Neural crest cell (in vitro differentiated cells): ENCODE measurements at regions not wholly inside any gene's neighbourhood (a gene's known extent, or its start where the extent isn't known, plus 50 kb on each side); places are given as distances from the start of the nearest gene placed in this dataset.
A peak's percentile ranks its signal among the peaks of the same experiment; 100 is the strongest.

Experiments used
- DNase-seq: peaks from one replicate; pipeline ENCODE4 v3.0.0; 2021; ENCODE audit warnings: low read depth, mixed read lengths, low spot score
- H3K27ac Mint-ChIP-seq: one replicate; pipeline ENCODE4 v1.8.0; 2021; ENCODE audit warnings: mild to moderate bottlenecking, mixed read lengths; ENCODE audit not compliant: unreplicated experiment
- H3K27me3 Mint-ChIP-seq: 2 replicates; pipeline ENCODE4 v1.8.0; 2021; ENCODE audit warnings: low read depth, mild to moderate bottlenecking, mixed read lengths
- H3K36me3 Mint-ChIP-seq: 2 replicates; pipeline ENCODE4 v1.8.0; 2021; ENCODE audit warnings: low read depth, mild to moderate bottlenecking, mixed read lengths
- H3K4me1 Mint-ChIP-seq: 2 replicates; pipeline ENCODE4 v1.8.0; 2021; ENCODE audit warnings: mixed read lengths
- H3K4me3 Mint-ChIP-seq: one replicate; pipeline ENCODE4 v1.8.0; 2021; ENCODE audit warnings: mild to moderate bottlenecking, mixed read lengths
- H3K9me3 Mint-ChIP-seq: 2 replicates; pipeline ENCODE4 v1.8.0; 2021; ENCODE audit warnings: mixed read lengths
- TF ChIP-seq, protein P1 (sequence below): fragments of 200-600 bp; sonication (generic); conservative IDR thresholded peaks from 2 replicates; pipeline ENCODE4 v1.5.0; 2021; ENCODE audit warnings: antibody characterized with exemption, mild to moderate bottlenecking

DNA sequence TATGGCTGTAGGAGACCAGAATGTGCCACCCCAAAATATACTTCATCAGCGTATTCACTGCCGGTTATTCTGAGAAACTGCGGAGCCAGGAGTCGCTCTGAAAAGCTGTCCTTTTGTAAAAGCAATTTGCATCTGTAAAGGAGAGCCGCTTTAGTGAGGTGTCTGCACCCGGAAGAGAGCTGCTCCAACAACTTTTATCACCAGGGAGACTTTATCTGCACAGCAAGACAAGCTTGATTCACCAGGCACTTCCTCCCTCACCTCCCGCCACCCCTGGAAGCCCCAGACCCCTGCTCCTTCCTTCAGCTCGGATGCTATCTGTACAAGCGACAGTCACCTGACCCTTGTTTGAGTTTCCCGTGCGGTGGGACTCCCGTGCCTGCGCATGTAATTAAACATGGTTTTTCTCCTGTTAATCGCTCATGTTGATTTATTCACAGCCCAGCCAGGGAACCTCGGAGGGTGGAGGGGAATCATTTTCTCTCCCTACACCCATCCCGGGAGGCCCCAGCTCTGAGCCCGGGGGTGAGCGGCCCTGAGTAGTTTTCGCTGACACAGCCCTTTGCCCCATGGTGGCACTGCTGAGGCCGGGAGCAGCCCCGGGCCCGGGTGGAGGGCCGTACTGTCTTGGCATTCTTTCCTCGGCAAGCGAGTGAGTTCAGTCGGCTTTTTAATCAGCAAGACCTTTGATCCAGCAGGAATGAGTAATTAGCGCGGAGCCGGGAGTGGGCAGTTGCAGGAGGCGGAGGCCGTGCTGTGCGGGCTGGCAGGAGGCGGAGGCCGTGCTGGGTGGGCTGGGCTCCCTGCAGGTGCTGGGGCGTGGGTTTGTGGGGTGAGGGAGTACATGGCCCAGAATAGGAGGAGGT lies 222.7 kb upstream of the CIBAR2 start:
- Mint-ChIP-seq H3K27me3 (peaks cover 48% of the 10 kb centered on the region), H3K27ac (peak overlapping the region; percentile 64), H3K9me3 (no peaks in the 10 kb centered on the region), H3K4me1 (peaks cover 42% of the 10 kb centered on the region), H3K4me3 (peak overlapping the region; percentile 78), H3K36me3 (no peaks in the 10 kb centered on the region)
- TF ChIP-seq, protein P1, sequence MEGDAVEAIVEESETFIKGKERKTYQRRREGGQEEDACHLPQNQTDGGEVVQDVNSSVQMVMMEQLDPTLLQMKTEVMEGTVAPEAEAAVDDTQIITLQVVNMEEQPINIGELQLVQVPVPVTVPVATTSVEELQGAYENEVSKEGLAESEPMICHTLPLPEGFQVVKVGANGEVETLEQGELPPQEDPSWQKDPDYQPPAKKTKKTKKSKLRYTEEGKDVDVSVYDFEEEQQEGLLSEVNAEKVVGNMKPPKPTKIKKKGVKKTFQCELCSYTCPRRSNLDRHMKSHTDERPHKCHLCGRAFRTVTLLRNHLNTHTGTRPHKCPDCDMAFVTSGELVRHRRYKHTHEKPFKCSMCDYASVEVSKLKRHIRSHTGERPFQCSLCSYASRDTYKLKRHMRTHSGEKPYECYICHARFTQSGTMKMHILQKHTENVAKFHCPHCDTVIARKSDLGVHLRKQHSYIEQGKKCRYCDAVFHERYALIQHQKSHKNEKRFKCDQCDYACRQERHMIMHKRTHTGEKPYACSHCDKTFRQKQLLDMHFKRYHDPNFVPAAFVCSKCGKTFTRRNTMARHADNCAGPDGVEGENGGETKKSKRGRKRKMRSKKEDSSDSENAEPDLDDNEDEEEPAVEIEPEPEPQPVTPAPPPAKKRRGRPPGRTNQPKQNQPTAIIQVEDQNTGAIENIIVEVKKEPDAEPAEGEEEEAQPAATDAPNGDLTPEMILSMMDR = peak; percentile 31
- peak; percentile 21 for DNase-seq

DNA sequence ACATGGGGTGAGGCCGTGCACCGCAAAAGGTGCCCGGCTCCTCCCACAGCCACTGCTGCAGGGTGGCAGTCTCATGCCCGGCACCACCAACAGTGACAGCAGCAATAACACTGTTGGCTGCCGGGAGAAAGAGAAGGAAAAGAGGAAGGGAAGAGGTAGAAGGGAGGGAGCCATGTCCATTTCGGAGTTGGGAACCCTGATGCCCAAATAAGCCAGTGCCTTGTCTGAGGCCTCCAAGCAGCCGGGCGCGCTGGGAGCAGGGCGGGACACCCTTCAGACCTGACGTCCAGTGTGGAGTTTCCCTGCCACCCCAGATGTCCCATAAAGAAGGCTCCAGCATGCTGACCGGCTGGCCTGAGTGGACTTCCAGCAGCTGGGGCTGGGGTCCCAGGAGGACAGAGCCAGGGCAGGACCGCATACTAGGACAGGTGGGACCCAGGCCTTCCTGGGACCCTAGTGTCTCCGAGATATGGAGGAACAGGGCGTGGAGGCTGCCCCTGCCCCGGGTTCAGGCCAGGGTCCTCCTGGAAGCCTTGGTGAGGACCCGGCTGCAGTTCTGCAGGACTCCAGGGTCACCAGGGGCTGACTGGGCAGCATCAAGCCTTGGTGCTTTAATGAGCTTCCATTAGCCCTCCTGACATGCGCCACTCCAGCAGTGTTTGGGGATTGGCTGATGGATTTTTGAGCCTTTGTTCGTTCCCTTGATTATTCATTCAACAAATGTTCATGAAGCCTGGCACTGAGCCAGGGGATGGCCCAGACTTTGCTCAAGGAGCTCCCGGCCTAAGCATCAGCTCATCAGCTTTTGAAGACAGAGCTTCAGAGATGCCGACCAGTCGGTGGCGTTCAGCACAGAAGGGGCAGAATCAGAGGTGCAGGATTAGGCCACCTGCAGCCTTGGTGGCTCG lies 223.6 kb upstream of the CIBAR2 start:
- no peak overlapping the region for H3K27ac Mint-ChIP-seq
- peak overlapping the region; percentile 78 for H3K4me3 Mint-ChIP-seq
- H3K4me1 Mint-ChIP-seq = peaks cover 38% of the 10 kb centered on the region
- no peaks in the 10 kb centered on the region for H3K36me3 Mint-ChIP-seq
- DNase-seq = no peak
- peaks cover 45% of the 10 kb centered on the region for H3K27me3 Mint-ChIP-seq
- H3K9me3 Mint-ChIP-seq = no peaks in the 10 kb centered on the region
- TF ChIP-seq, protein P1 = no peak

DNA sequence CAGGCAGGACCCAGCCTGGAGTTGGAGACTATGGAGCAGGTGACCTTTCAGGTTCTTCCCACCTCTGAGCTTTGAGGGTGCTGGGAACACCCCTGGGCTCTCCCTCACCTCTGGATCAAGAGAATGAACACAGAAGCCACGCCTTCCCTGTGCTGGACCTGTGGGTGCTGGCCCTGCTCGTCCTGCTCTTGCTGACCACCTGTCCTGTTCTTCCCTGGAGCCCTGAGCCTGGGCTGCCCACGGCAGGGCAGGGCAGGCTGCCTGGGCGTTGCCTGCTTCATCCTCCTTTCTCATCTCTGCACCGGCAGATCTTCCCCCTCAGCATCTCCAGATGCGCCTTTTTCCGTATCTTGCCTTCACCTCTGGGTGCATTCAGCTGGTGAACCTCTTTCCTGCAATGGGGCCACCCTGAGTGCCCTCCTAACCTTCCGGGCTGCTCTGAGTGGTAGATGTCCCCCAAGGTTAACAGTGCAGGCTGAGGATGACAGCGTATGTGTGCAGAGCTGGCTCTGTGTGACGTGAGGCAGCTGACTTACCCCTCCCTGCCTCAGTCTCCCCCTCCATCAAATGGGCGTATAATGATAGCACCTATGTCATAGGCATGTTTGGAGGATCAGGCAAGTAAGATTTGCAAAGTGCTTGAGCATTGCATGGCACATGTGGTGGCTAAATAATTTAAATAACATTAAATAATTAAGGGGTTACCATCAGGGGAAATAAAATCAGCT lies 225.8 kb upstream of the CIBAR2 start:
- Mint-ChIP-seq H3K27ac (no peak overlapping the region), H3K4me1 (peaks cover 39% of the 10 kb centered on the region), H3K36me3 (no peaks in the 10 kb centered on the region), H3K4me3 (no peak overlapping the region), H3K27me3 (peaks cover 44% of the 10 kb centered on the region), H3K9me3 (no peaks in the 10 kb centered on the region)
- TF ChIP-seq, protein P1 = no peak
- no peak for DNase-seq

DNA sequence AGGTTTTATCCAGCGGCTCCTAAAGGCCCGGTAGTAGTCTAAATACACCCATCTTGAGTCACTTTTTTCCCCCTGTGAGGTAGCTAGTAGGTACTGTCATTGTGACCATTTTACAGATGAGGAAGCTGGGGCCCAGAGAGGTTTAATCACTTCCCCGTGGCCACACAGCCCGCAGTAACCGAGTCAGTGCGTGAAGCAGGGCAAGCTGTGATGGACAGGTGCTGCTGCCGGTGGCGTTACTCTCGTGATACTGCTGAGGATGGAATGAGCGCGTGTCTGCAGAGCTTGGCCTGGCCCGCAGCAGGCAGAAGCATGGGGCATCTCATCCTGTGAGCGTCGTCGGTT lies 226.3 kb upstream of the CIBAR2 start:
- no peaks in the 10 kb centered on the region for H3K36me3 Mint-ChIP-seq
- peaks cover 38% of the 10 kb centered on the region for H3K4me1 Mint-ChIP-seq
- DNase-seq = no peak
- H3K27ac Mint-ChIP-seq = no peak overlapping the region
- TF ChIP-seq, protein P1 = no peak
- peaks cover 49% of the 10 kb centered on the region for H3K27me3 Mint-ChIP-seq
- H3K9me3 Mint-ChIP-seq = no peaks in the 10 kb centered on the region
- no peak overlapping the region for H3K4me3 Mint-ChIP-seq

DNA sequence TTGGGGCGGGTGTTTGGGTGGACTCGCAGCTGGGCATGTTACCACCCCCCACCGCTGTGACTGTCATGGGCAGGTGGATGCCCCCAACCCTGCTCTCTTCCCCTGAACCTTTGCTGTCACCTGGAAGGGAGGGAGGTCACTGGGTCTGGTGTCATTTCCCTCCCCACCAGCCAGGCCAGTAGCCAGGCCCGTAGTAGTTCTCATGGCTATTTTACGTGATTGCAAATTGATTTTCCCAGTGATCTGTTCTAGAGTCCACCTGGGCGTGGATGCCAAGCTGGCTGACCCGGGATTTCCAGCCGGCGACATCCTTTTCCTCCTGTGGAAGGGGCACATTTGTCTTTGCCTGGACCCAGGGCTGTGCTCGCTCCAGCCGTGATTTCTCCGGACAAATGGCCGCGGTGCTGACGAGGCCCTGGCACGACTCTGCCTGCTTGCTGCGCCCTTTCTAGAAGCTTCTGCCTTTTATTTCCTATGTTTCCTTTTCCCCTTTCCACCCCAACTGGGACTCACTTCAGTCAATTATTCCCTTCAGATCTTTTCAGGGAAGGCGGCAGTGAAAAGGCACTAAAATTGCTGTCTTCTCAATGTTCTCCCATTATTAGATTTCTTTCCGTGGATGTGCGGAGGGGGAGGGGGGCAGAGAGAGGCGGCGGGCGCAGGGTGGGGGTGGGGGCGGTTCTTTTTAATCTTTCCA lies 226.9 kb upstream of the CIBAR2 start:
- H3K4me3 Mint-ChIP-seq = no peak overlapping the region
- no peak for DNase-seq
- no peak overlapping the region for H3K27ac Mint-ChIP-seq
- no peaks in the 10 kb centered on the region for H3K36me3 Mint-ChIP-seq
- H3K9me3 Mint-ChIP-seq = no peaks in the 10 kb centered on the region
- TF ChIP-seq, protein P1 = no peak
- H3K4me1 Mint-ChIP-seq = peaks cover 33% of the 10 kb centered on the region
- H3K27me3 Mint-ChIP-seq = peaks cover 49% of the 10 kb centered on the region
